ENCODE measurements at regions not wholly inside any gene's neighbourhood (a gene's known extent, or its start where the extent isn't known, plus 50 kb on each side); places are given as distances from the start of the nearest gene placed in this dataset.
A peak's percentile ranks its signal among the peaks of the same experiment; 100 is the strongest.

- TF ChIP-seq MTF1 (CRISPR knock-in tag; IDR thresholded peaks at IDR 0.05; ENCODE audit: borderline replicate concordance) (no peak), DACH1 (IDR thresholded peaks at IDR 0.05; ENCODE audit: partially characterized antibody) (no peak), TAF9B (IDR thresholded peaks at IDR 0.05; ENCODE audit: partially characterized antibody) (no peak), NR3C1 (CRISPR knock-in tag; IDR thresholded peaks at IDR 0.05) (no peak), TRIM24 (IDR thresholded peaks at IDR 0.05) (peak; percentile 89 to 93), RBM25 (IDR thresholded peaks at IDR 0.05; ENCODE audit: low read depth, low read length, severe bottlenecking) (no peak), SMAD4 (CRISPR knock-in tag; conservative IDR thresholded peaks at IDR 0.05) (no peak; the same call in 1 of the 2 replicates), MLX (CRISPR knock-in tag; conservative IDR thresholded peaks at IDR 0.05) (no peak), PURB (CRISPR knock-in tag; IDR thresholded peaks at IDR 0.05; ENCODE audit: low read depth) (no peak), NR4A1 (CRISPR knock-in tag; IDR thresholded peaks at IDR 0.05) (no peak), NR4A1 (tag; IDR thresholded peaks at IDR 0.05) (peak; percentile 55; the same call in 1 of the 2 replicates), NEUROD1 (IDR thresholded peaks at IDR 0.05; ENCODE audit: borderline replicate concordance, low read depth, low read length, partially characterized antibody) (peak; percentile 71), ZNF75A (CRISPR knock-in tag; IDR thresholded peaks at IDR 0.05) (no peak), PYGO2 (tag; IDR thresholded peaks at IDR 0.05) (peak; percentile 64), ZEB2 (IDR thresholded peaks at IDR 0.05) (no peak), FOXK2 (conservative IDR thresholded peaks at IDR 0.05 in 1 of 2, IDR thresholded peaks at IDR 0.05 in 1 of 2; ENCODE audit: low read depth in 2 of 2) (peak in 1 of 2 experiments; percentile 71; a peak in 2 of 4 replicates), CXXC5 (CRISPR knock-in tag; IDR thresholded peaks at IDR 0.05) (0 out of 2 replicates have a peak, but pooled peaks have one; percentile 52), NFYB (IDR thresholded peaks at IDR 0.05; ENCODE audit: extremely low read depth, insufficient read length) (no peak), ZSCAN29 (IDR thresholded peaks at IDR 0.05) (no peak)
- TF ChIP-seq, protein P1, sequence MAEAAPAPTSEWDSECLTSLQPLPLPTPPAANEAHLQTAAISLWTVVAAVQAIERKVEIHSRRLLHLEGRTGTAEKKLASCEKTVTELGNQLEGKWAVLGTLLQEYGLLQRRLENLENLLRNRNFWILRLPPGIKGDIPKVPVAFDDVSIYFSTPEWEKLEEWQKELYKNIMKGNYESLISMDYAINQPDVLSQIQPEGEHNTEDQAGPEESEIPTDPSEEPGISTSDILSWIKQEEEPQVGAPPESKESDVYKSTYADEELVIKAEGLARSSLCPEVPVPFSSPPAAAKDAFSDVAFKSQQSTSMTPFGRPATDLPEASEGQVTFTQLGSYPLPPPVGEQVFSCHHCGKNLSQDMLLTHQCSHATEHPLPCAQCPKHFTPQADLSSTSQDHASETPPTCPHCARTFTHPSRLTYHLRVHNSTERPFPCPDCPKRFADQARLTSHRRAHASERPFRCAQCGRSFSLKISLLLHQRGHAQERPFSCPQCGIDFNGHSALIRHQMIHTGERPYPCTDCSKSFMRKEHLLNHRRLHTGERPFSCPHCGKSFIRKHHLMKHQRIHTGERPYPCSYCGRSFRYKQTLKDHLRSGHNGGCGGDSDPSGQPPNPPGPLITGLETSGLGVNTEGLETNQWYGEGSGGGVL (CRISPR knock-in tag; IDR thresholded peaks at IDR 0.05): no peak
- TF ChIP-seq, protein P2, sequence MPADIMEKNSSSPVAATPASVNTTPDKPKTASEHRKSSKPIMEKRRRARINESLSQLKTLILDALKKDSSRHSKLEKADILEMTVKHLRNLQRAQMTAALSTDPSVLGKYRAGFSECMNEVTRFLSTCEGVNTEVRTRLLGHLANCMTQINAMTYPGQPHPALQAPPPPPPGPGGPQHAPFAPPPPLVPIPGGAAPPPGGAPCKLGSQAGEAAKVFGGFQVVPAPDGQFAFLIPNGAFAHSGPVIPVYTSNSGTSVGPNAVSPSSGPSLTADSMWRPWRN (IDR thresholded peaks at IDR 0.05; ENCODE audit: low read depth): peak; percentile 73
- TF ChIP-seq, protein P3, sequence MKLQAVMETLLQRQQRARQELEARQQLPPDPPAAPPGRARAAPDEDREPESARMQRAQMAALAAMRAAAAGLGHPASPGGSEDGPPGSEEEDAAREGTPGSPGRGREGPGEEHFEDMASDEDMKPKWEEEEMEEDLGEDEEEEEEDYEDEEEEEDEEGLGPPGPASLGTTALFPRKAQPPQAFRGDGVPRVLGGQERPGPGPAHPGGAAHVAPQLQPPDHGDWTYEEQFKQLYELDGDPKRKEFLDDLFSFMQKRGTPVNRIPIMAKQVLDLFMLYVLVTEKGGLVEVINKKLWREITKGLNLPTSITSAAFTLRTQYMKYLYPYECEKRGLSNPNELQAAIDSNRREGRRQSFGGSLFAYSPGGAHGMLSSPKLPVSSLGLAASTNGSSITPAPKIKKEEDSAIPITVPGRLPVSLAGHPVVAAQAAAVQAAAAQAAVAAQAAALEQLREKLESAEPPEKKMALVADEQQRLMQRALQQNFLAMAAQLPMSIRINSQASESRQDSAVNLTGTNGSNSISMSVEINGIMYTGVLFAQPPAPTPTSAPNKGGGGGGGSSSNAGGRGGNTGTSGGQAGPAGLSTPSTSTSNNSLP (IDR thresholded peaks at IDR 0.05; ENCODE audit: borderline replicate concordance, low read depth, low read length): 0 out of 2 replicates have a peak, but pooled peaks have one; percentile 22
- TF ChIP-seq, protein P4, sequence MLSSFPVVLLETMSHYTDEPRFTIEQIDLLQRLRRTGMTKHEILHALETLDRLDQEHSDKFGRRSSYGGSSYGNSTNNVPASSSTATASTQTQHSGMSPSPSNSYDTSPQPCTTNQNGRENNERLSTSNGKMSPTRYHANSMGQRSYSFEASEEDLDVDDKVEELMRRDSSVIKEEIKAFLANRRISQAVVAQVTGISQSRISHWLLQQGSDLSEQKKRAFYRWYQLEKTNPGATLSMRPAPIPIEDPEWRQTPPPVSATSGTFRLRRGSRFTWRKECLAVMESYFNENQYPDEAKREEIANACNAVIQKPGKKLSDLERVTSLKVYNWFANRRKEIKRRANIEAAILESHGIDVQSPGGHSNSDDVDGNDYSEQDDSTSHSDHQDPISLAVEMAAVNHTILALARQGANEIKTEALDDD (IDR thresholded peaks at IDR 0.05): no peak
Measured at GRCh38 chr2:134148843-134149472, 104.9 kb upstream of the MGAT5 start (continued).
